Fibroblast of lung (primary cell): ENCODE measurements at regions not wholly inside any gene's neighbourhood (a gene's known extent, or its start where the extent isn't known, plus 50 kb on each side); places are given as distances from the start of the nearest gene placed in this dataset.

Experiments used
- DNase-seq, 2 donors: peaks; one replicate each; pipeline versions ENCODE4 v3.0.0 to v3.0.0-alpha.2; 2010; ENCODE audit warnings: low read depth in 2 of 2
- H2AFZ ChIP-seq: 2 replicates; pipeline ENCODE4 v1.5.1; 2012; ENCODE audit warnings: low read length, control low read depth, inconsistent platforms
- H3K27ac ChIP-seq: 2 replicates; pipeline ENCODE4 v1.5.1; 2011; ENCODE audit warnings: low read length, control low read depth; ENCODE audit not compliant: insufficient read depth
- H3K27me3 ChIP-seq: 2 replicates; pipeline ENCODE4 v1.5.1; 2011; ENCODE audit warnings: mild to moderate bottlenecking, low read length; ENCODE audit not compliant: control insufficient read depth, insufficient read depth
- H3K36me3 ChIP-seq: 2 replicates; pipeline ENCODE4 v1.5.1; 2011; ENCODE audit warnings: low read length; ENCODE audit not compliant: control insufficient read depth, insufficient read depth
- H3K4me1 ChIP-seq: 2 replicates; pipeline ENCODE4 v1.5.1; 2011; ENCODE audit warnings: low read length; ENCODE audit not compliant: control insufficient read depth, insufficient read depth; ENCODE audit errors: extremely low read depth
- H3K4me2 ChIP-seq: 2 replicates; pipeline ENCODE4 v1.5.1; 2011; ENCODE audit warnings: low read length, control low read depth; ENCODE audit not compliant: insufficient read depth; ENCODE audit errors: extremely low read depth
- H3K4me3 ChIP-seq, 4 experiments: fragments of 200-600 bp in 1 of 4; sonication (generic) in 1 of 4; replicated peaks in 1 of 4; 2 replicates each; pipeline ENCODE4 v1.5.1; 2011 to 2016; ENCODE audit warnings: low read length in 4 of 4, low read depth in 3 of 4, mild to moderate bottlenecking in 3 of 4, control low read depth in 2 of 4, inconsistent platforms in 1 of 4, mixed read lengths in 1 of 4; ENCODE audit not compliant: insufficient read depth in 1 of 4; ENCODE audit errors: control extremely low read depth in 1 of 4
- H3K79me2 ChIP-seq: 2 replicates; pipeline ENCODE4 v1.5.1; 2012; ENCODE audit warnings: mild to moderate bottlenecking, low read length, inconsistent platforms; ENCODE audit not compliant: control insufficient read depth, insufficient read depth
- H3K9ac ChIP-seq: 2 replicates; pipeline ENCODE4 v1.5.1; 2011; ENCODE audit warnings: mild to moderate bottlenecking, low read length, control low read depth; ENCODE audit not compliant: insufficient read depth
- H3K9me3 ChIP-seq: 2 replicates; pipeline ENCODE4 v1.5.1; 2012; ENCODE audit warnings: low read depth, low read length; ENCODE audit not compliant: control insufficient read depth, insufficient read depth
- H4K20me1 ChIP-seq: 2 replicates; pipeline ENCODE4 v1.5.1; 2011; ENCODE audit warnings: low read length; ENCODE audit not compliant: control insufficient read depth, insufficient read depth; ENCODE audit errors: extremely low read depth
- EZH2 ChIP-seq: IDR thresholded peaks from 2 replicates; pipeline ENCODE4 v1.5.1; 2012; ENCODE audit warnings: low read length, control low read depth, mild to moderate bottlenecking; ENCODE audit errors: missing control alignments
- TF ChIP-seq, protein P1 (sequence below), 2 donors: IDR thresholded peaks in 1 of 2; conservative IDR thresholded peaks in 1 of 2; 1 replicate in 1 of 2; 2 replicates in 1 of 2; pipeline ENCODE4 v1.5.1; 2011 to 2012; ENCODE audit warnings: low read length in 2 of 2, control low read depth in 1 of 2, inconsistent platforms in 1 of 2, low read depth in 1 of 2, mild to moderate bottlenecking in 1 of 2

DNA sequence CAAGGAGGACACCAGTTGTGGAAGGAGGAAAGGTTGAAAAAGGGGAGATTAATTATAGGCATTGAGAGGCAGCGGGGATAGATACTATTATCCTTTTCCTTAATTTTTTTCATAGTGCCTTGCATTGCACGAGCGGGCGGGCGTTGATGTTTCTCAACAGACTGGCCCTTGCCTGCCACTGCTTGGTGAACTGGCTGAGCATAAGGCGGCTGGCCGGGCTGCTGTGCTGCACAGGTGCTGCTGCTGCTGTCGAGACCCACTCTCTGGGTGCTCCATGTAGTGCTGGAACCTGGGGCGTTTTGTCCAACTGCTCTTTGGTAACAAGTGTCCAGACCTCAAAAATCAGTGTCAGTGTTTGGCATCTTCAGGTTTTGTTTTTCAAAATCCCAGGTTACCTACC lies 83.3 kb upstream of the PAQR3 start:
- Histone ChIP-seq H3K4me1 (no peaks in the 10 kb centered on the region), H3K9me3 (no peaks in the 10 kb centered on the region), H3K4me3 (no peak overlapping the region), H3K27me3 (no peaks in the 10 kb centered on the region), H3K4me2 (no peak overlapping the region), H3K9ac (no peak overlapping the region), H3K79me2 (no peaks in the 10 kb centered on the region), H4K20me1 (no peaks in the 10 kb centered on the region), H3K36me3 (no peaks in the 10 kb centered on the region), H2AFZ (no peak overlapping the region), H3K27ac (no peak overlapping the region)
- TF ChIP-seq, protein P1, sequence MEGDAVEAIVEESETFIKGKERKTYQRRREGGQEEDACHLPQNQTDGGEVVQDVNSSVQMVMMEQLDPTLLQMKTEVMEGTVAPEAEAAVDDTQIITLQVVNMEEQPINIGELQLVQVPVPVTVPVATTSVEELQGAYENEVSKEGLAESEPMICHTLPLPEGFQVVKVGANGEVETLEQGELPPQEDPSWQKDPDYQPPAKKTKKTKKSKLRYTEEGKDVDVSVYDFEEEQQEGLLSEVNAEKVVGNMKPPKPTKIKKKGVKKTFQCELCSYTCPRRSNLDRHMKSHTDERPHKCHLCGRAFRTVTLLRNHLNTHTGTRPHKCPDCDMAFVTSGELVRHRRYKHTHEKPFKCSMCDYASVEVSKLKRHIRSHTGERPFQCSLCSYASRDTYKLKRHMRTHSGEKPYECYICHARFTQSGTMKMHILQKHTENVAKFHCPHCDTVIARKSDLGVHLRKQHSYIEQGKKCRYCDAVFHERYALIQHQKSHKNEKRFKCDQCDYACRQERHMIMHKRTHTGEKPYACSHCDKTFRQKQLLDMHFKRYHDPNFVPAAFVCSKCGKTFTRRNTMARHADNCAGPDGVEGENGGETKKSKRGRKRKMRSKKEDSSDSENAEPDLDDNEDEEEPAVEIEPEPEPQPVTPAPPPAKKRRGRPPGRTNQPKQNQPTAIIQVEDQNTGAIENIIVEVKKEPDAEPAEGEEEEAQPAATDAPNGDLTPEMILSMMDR (conservative IDR thresholded peaks at IDR 0.05 in 1 of 2, IDR thresholded peaks at IDR 0.05 in 1 of 2; ENCODE audit: low read depth in 1 of 2, low read length in 2 of 2) = no peak
- no peak for TF ChIP-seq EZH2
- DNase-seq = no peak

DNA sequence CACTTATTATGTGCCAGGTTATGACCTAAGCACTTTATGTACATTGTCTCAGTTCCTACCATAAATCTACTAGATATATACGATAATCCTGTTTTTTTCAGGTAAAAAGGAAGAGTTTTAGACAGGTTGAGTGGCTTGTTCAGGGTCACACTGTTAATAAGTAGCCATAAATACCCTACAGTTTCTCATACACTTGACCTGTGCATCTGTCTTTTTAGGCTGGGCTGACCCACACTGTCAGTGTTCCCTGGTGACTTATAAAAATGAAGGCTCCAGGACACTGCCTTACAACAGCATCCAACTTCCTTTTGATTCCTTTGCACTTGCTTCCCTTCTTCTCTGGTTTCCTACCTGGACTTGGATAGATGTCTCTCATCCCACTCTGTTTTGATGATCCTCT lies 78.2 kb upstream of the PAQR3 start:
- no peak overlapping the region for H3K4me3 ChIP-seq
- H3K9me3 ChIP-seq = no peaks in the 10 kb centered on the region
- no peaks in the 10 kb centered on the region for H3K4me1 ChIP-seq
- no peaks in the 10 kb centered on the region for H3K36me3 ChIP-seq
- no peaks in the 10 kb centered on the region for H3K79me2 ChIP-seq
- H2AFZ ChIP-seq = no peak overlapping the region
- TF ChIP-seq, protein P1 (conservative IDR thresholded peaks at IDR 0.05 in 1 of 2, IDR thresholded peaks at IDR 0.05 in 1 of 2; ENCODE audit: low read depth in 1 of 2, low read length in 2 of 2) = no peak
- no peak for TF ChIP-seq EZH2
- no peak for DNase-seq
- H3K4me2 ChIP-seq = no peak overlapping the region
- no peaks in the 10 kb centered on the region for H4K20me1 ChIP-seq
- no peak overlapping the region for H3K27ac ChIP-seq
- H3K9ac ChIP-seq = no peak overlapping the region
- no peaks in the 10 kb centered on the region for H3K27me3 ChIP-seq

DNA sequence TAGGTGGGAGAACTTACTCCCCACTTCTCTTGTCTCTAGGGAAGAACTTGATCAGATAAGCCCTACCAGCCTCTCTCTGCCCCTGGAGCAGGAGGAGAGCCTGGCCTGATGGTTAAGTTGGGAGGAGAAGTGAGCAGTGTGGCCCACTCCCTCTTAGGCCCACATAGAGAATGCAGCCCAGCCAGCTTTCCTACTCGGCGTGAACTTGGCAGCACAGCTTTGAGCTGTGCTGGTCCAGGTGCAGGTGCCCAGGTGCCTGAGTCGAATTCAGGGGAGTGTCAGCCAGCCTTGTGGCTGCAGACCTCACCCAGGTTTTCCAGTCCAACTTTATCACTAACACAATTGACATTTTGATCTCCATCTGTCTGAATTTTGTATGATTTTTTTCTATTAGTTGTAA lies 77.6 kb upstream of the PAQR3 start:
- H3K9ac ChIP-seq = no peak overlapping the region
- no peak overlapping the region for H3K27ac ChIP-seq
- no peak overlapping the region for H3K4me2 ChIP-seq
- no peaks in the 10 kb centered on the region for H3K27me3 ChIP-seq
- no peak overlapping the region for H2AFZ ChIP-seq
- no peaks in the 10 kb centered on the region for H4K20me1 ChIP-seq
- H3K9me3 ChIP-seq = no peaks in the 10 kb centered on the region
- no peak for DNase-seq
- no peak overlapping the region for H3K4me3 ChIP-seq
- H3K4me1 ChIP-seq = no peaks in the 10 kb centered on the region
- no peaks in the 10 kb centered on the region for H3K79me2 ChIP-seq
- no peak for TF ChIP-seq EZH2
- TF ChIP-seq, protein P1 (conservative IDR thresholded peaks at IDR 0.05 in 1 of 2, IDR thresholded peaks at IDR 0.05 in 1 of 2; ENCODE audit: low read depth in 1 of 2, low read length in 2 of 2) = no peak
- no peaks in the 10 kb centered on the region for H3K36me3 ChIP-seq
